Activated B cell treated with CpG ODN at 0.5 μM for 24 hours (primary cell): ENCODE measurements at regions not wholly inside any gene's neighbourhood (a gene's known extent, or its start where the extent isn't known, plus 50 kb on each side); places are given as distances from the start of the nearest gene placed in this dataset.

Experiments used
- ATAC-seq: fragments of 200-7000 bp; cut with Tn5 transposase; one replicate; pipeline ENCODE4 v1.10.0; 2021; ENCODE audit warnings: low read depth, mild to moderate bottlenecking, moderate library complexity
- CTCF ChIA-PET: fragments of 350-600 bp; sonication (Branson Sonifier 250); formaldehyde crosslinking; loops from one replicate; lab custom pipeline; 2021; ENCODE audit warnings: antibody characterized with exemption; lab: Charles Lee
- POLR2A ChIA-PET: fragments of 350-600 bp; sonication (Branson Sonifier 250); formaldehyde crosslinking; loops from one replicate; lab custom pipeline; 2021; ENCODE audit warnings: antibody characterized with exemption; lab: Charles Lee
- DNase-seq: peaks from one replicate; pipeline ENCODE4 v3.0.0; 2022
- H3K27ac Mint-ChIP-seq: one replicate; pipeline ENCODE4 v1.8.0; 2020; ENCODE audit warnings: mixed read lengths
- H3K27me3 Mint-ChIP-seq: one replicate; pipeline ENCODE4 v1.8.0; 2021; ENCODE audit warnings: mixed read lengths
- H3K36me3 Mint-ChIP-seq: one replicate; pipeline ENCODE4 v1.8.0; 2021; ENCODE audit warnings: low read depth, mixed read lengths
- H3K4me1 Mint-ChIP-seq: one replicate; pipeline ENCODE4 v1.8.0; 2021; ENCODE audit warnings: mixed read lengths
- H3K4me3 Mint-ChIP-seq: one replicate; pipeline ENCODE4 v1.8.0; 2020; ENCODE audit warnings: mild to moderate bottlenecking, mixed read lengths
- H3K9me3 Mint-ChIP-seq: one replicate; pipeline ENCODE4 v1.8.0; 2020; ENCODE audit warnings: mixed read lengths
- intact Hi-C: fragments of 100-400 bp; cut with micrococcal nuclease; formaldehyde crosslinking; loops from one replicate; pipeline ENCODE4 v1.15.1; 2024
- TF ChIP-seq, protein P1 (sequence below): fragments of 200-600 bp; IDR thresholded peaks from one replicate; pipeline ENCODE4 v1.8.0; 2022; ENCODE audit warnings: antibody characterized with exemption, mild to moderate bottlenecking

GRCh38 chr18:10312326-10313015 is 142.0 kb upstream of the APCDD1 start:
- H3K9me3 Mint-ChIP-seq = no peaks in the 10 kb centered on the region
- no peak overlapping the region for H3K4me3 Mint-ChIP-seq
- ChIA-PET POLR2A (no interaction called here), CTCF (no interaction called here)
- H3K4me1 Mint-ChIP-seq = peaks cover 37% of the 10 kb centered on the region
- intact Hi-C loops = no loop called here
- no peak overlapping the region for H3K27ac Mint-ChIP-seq
- DNase-seq (no peak), ATAC-seq (no peak)
- no peaks in the 10 kb centered on the region for H3K36me3 Mint-ChIP-seq
- H3K27me3 Mint-ChIP-seq = no peaks in the 10 kb centered on the region
- TF ChIP-seq, protein P1, sequence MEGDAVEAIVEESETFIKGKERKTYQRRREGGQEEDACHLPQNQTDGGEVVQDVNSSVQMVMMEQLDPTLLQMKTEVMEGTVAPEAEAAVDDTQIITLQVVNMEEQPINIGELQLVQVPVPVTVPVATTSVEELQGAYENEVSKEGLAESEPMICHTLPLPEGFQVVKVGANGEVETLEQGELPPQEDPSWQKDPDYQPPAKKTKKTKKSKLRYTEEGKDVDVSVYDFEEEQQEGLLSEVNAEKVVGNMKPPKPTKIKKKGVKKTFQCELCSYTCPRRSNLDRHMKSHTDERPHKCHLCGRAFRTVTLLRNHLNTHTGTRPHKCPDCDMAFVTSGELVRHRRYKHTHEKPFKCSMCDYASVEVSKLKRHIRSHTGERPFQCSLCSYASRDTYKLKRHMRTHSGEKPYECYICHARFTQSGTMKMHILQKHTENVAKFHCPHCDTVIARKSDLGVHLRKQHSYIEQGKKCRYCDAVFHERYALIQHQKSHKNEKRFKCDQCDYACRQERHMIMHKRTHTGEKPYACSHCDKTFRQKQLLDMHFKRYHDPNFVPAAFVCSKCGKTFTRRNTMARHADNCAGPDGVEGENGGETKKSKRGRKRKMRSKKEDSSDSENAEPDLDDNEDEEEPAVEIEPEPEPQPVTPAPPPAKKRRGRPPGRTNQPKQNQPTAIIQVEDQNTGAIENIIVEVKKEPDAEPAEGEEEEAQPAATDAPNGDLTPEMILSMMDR = no peak

- no peak overlapping the region for H3K27ac Mint-ChIP-seq
- ChIA-PET CTCF (no interaction called here), POLR2A (no interaction called here)
These were observed 141.5 kb upstream of the APCDD1 start for GRCh38 chr18:10313016-10313342.

GRCh38 chr18:10314066-10314465 is 140.4 kb upstream of the APCDD1 start:
- intact Hi-C loops = loop anchor here (2.0 kb wide), 1 partner anchor 29 kb away; no protein-coding TSS in a partner anchor
- POLR2A ChIA-PET = no interaction called here
- DNase-seq = no peak
- no peaks in the 10 kb centered on the region for H3K9me3 Mint-ChIP-seq
- H3K4me3 Mint-ChIP-seq = no peak overlapping the region
- no peak for ATAC-seq
- H3K27me3 Mint-ChIP-seq = no peaks in the 10 kb centered on the region
- H3K36me3 Mint-ChIP-seq = no peaks in the 10 kb centered on the region
- CTCF ChIA-PET = no interaction called here
- H3K27ac Mint-ChIP-seq = no peak overlapping the region
- peaks cover 36% of the 10 kb centered on the region for H3K4me1 Mint-ChIP-seq
- TF ChIP-seq, protein P1 = no peak

More at GRCh38 chr18:10313016-10313342, 141.5 kb upstream of the APCDD1 start:
- TF ChIP-seq, protein P1 = no peak
- no peak for DNase-seq
- Mint-ChIP-seq H3K27me3 (no peaks in the 10 kb centered on the region), H3K36me3 (no peaks in the 10 kb centered on the region), H3K9me3 (no peaks in the 10 kb centered on the region), H3K4me3 (no peak overlapping the region), H3K4me1 (peaks cover 38% of the 10 kb centered on the region)
- intact Hi-C loops = no loop called here
- ATAC-seq = no peak

- CTCF ChIA-PET = no interaction called here
- H3K27me3 Mint-ChIP-seq = no peaks in the 10 kb centered on the region
- H3K4me3 Mint-ChIP-seq = peak overlapping the region; percentile 16
- ATAC-seq (no peak), DNase-seq (no peak)
- no peak overlapping the region for H3K27ac Mint-ChIP-seq
- intact Hi-C loops = loop anchor here (2.0 kb wide), 1 partner anchor 31 kb away; no protein-coding TSS in a partner anchor
- H3K9me3 Mint-ChIP-seq = no peaks in the 10 kb centered on the region
- POLR2A ChIA-PET = no interaction called here
- H3K4me1 Mint-ChIP-seq = peaks cover 42% of the 10 kb centered on the region
- TF ChIP-seq, protein P1 = no peak
- no peaks in the 10 kb centered on the region for H3K36me3 Mint-ChIP-seq
These were observed 138.9 kb upstream of the APCDD1 start for GRCh38 chr18:10315522-10315921.

DNA sequence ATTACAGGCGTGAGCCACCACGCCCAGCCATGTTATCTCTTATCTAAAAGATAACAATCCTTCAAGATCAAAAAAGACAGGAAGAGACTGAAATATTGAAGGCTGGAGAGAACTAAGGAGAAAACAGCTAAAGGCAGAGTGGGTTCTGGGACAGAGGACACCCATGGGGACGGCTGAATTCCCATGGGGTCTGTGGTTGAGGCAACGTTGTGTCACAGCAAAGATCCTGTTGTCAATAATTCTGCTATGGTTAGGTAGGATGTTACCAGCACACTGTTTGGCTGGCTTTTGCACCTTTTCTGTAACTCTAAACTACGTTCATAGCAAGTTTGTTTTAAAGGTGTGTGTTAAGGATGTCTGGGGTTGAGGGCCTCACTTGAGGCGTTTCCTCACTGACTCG is 137.7 kb upstream of the APCDD1 start:
- CTCF ChIA-PET = no interaction called here
- Mint-ChIP-seq H3K36me3 (no peaks in the 10 kb centered on the region), H3K4me3 (peak overlapping the region; percentile 32), H3K27ac (no peak overlapping the region), H3K27me3 (no peaks in the 10 kb centered on the region), H3K9me3 (no peaks in the 10 kb centered on the region), H3K4me1 (peaks cover 42% of the 10 kb centered on the region)
- POLR2A ChIA-PET = no interaction called here
- ATAC-seq (peak; percentile 67), DNase-seq (no peak)
- TF ChIP-seq, protein P1 = no peak
- intact Hi-C loops = no loop called here
